ENCODE measurements at regions not wholly inside any gene's neighbourhood (a gene's known extent, or its start where the extent isn't known, plus 50 kb on each side); places are given as distances from the start of the nearest gene placed in this dataset.

- Histone ChIP-seq H4K20me1 (ENCODE audit: insufficient read depth) (no peaks in the 10 kb centered on the region), H3K27ac (ENCODE audit: low read length) (no peak overlapping the region), H3K79me2 (replicated peaks; ENCODE audit: insufficient read depth, low read length) (no peaks in the 10 kb centered on the region), H3K4me3 (ENCODE audit: low read length) (no peak overlapping the region), H3F3A (ENCODE audit: insufficient read depth, low read length, poor library complexity, severe bottlenecking) (no peaks in the 10 kb centered on the region), H3K27me3 (ENCODE audit: insufficient read depth, low read depth, low read length) (no peaks in the 10 kb centered on the region), H2AFZ (ENCODE audit: low read depth, low read length) (no peak overlapping the region), H3K9me3 (ENCODE audit: low read length) (no peaks in the 10 kb centered on the region), H3K36me3 (ENCODE audit: insufficient read depth, low read length) (no peaks in the 10 kb centered on the region), H3K9ac (ENCODE audit: low read length) (no peak overlapping the region), H3K4me2 (ENCODE audit: low read length) (no peak overlapping the region), H3K9me2 (ENCODE audit: insufficient read depth, low read length) (no peaks in the 10 kb centered on the region)
- no peak for TF ChIP-seq MXI1 (conservative IDR thresholded peaks at IDR 0.05; ENCODE audit: poor library complexity, severe bottlenecking)
- no peak for TF ChIP-seq SMC3 (conservative IDR thresholded peaks at IDR 0.05; ENCODE audit: poor library complexity)
- no peak for TF ChIP-seq EP300 (conservative IDR thresholded peaks at IDR 0.05; ENCODE audit: poor library complexity, severe bottlenecking)
- no peak for TF ChIP-seq CTCF (IDR thresholded peaks at IDR 0.05; ENCODE audit: poor library complexity, severe bottlenecking)
- no peak for TF ChIP-seq RAD21 (conservative IDR thresholded peaks at IDR 0.05)
- no peak for TF ChIP-seq TAF1 (IDR thresholded peaks at IDR 0.05; ENCODE audit: low read depth)
- no peak for TF ChIP-seq REST (IDR thresholded peaks at IDR 0.05; ENCODE audit: borderline replicate concordance)
- no peak for TF ChIP-seq EZH2 (IDR thresholded peaks at IDR 0.05; ENCODE audit: borderline replicate concordance, insufficient read depth, low read length, poor library complexity, severe bottlenecking)
- no peak for TF ChIP-seq POLR2AphosphoS5 (IDR thresholded peaks at IDR 0.05)
These were observed 188.5 kb downstream of the HLX start for GRCh38 chr1:221067721-221068120.

GRCh38 chr1:221069178-221069903, 190.1 kb downstream of the HLX start:
- Histone ChIP-seq H3K36me3 (ENCODE audit: insufficient read depth, low read length) (no peaks in the 10 kb centered on the region), H4K20me1 (ENCODE audit: insufficient read depth) (no peaks in the 10 kb centered on the region)
- TF ChIP-seq REST (IDR thresholded peaks at IDR 0.05; ENCODE audit: borderline replicate concordance) (no peak), SMC3 (conservative IDR thresholded peaks at IDR 0.05; ENCODE audit: poor library complexity) (no peak), POLR2AphosphoS5 (IDR thresholded peaks at IDR 0.05) (no peak), RAD21 (conservative IDR thresholded peaks at IDR 0.05) (no peak), EZH2 (IDR thresholded peaks at IDR 0.05; ENCODE audit: borderline replicate concordance, insufficient read depth, low read length, poor library complexity, severe bottlenecking) (no peak), CTCF (IDR thresholded peaks at IDR 0.05; ENCODE audit: poor library complexity, severe bottlenecking) (no peak), EP300 (conservative IDR thresholded peaks at IDR 0.05; ENCODE audit: poor library complexity, severe bottlenecking) (no peak), MXI1 (conservative IDR thresholded peaks at IDR 0.05; ENCODE audit: poor library complexity, severe bottlenecking) (no peak)

More at GRCh38 chr1:221069178-221069903, 190.1 kb downstream of the HLX start:
- H3K9me2 ChIP-seq (ENCODE audit: insufficient read depth, low read length) = no peaks in the 10 kb centered on the region
- H3K4me2 ChIP-seq (ENCODE audit: low read length) = no peak overlapping the region
- H3K9me3 ChIP-seq (ENCODE audit: low read length) = no peaks in the 10 kb centered on the region
- no peak overlapping the region for H3K4me3 ChIP-seq (ENCODE audit: low read length)
- H3F3A ChIP-seq (ENCODE audit: insufficient read depth, low read length, poor library complexity, severe bottlenecking) = no peaks in the 10 kb centered on the region
- no peak overlapping the region for H3K27ac ChIP-seq (ENCODE audit: low read length)
- H3K27me3 ChIP-seq (ENCODE audit: insufficient read depth, low read depth, low read length) = no peaks in the 10 kb centered on the region
- no peaks in the 10 kb centered on the region for H3K79me2 ChIP-seq (replicated peaks; ENCODE audit: insufficient read depth, low read length)
- no peak overlapping the region for H2AFZ ChIP-seq (ENCODE audit: low read depth, low read length)
- no peak overlapping the region for H3K9ac ChIP-seq (ENCODE audit: low read length)
